Activated CD8-positive, alpha-beta memory T cell treated with anti-CD3 and anti-CD28 coated beads, Interleukin-2, amount 10 ng/mL, durations not matched to agents 7 days and 5 days (primary cell): ENCODE measurements at regions not wholly inside any gene's neighbourhood (a gene's known extent, or its start where the extent isn't known, plus 50 kb on each side); places are given as distances from the start of the nearest gene placed in this dataset.

Source experiments
- ATAC-seq: fragments of 150-1000 bp; cut with Tn5 transposase; one replicate; pipeline ENCODE4 v1.10.0; 2021; ENCODE audit warnings: moderate library complexity
- CTCF ChIA-PET: fragments of 350-600 bp; sonication (Branson Sonifier 250); formaldehyde crosslinking; loops from one replicate; lab custom pipeline; 2021; ENCODE audit warnings: antibody characterized with exemption; lab: Charles Lee
- DNase-seq: peaks from one replicate; pipeline ENCODE4 v3.0.0-alpha.2; 2020
- H3K27ac Mint-ChIP-seq: one replicate; pipeline ENCODE4 v1.8.0; 2021; ENCODE audit warnings: mild to moderate bottlenecking, mixed read lengths
- H3K27me3 Mint-ChIP-seq: one replicate; pipeline ENCODE4 v1.8.0; 2021; ENCODE audit warnings: mixed read lengths
- H3K36me3 Mint-ChIP-seq: one replicate; pipeline ENCODE4 v1.8.0; 2021; ENCODE audit warnings: mild to moderate bottlenecking, mixed read lengths
- H3K4me1 Mint-ChIP-seq: one replicate; pipeline ENCODE4 v1.8.0; 2021; ENCODE audit warnings: mixed read lengths
- H3K4me3 Mint-ChIP-seq: one replicate; pipeline ENCODE4 v1.8.0; 2021; ENCODE audit warnings: mild to moderate bottlenecking, moderate library complexity, mixed read lengths
- H3K9me3 Mint-ChIP-seq: one replicate; pipeline ENCODE4 v1.8.0; 2022; ENCODE audit warnings: low read depth, mixed read lengths

DNA sequence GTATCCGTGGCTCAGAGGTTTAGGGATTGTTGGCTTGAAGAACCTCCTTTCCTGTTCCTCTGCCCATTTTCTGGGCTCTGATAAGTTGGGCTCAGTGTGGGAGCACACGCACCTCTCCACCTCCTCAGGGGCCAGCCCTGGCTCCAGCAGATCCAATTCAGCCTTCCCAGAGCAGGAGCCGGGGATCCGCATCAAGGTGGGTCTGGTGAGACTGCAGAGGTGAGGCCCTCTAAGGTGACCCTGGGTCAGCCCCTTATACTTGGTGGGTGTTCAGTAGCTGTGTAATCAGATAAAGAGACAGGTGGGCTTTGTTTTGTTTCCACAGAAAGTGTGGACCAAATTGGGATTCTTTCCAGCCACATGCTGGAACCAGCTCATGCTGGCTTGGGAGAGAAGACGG is 1466.0 kb downstream of the TBC1D22A start:
- Mint-ChIP-seq H3K4me1 (no peaks in the 10 kb centered on the region), H3K27ac (no peak overlapping the region), H3K9me3 (peaks cover 8% of the 10 kb centered on the region), H3K27me3 (no peaks in the 10 kb centered on the region), H3K4me3 (no peak overlapping the region), H3K36me3 (no peaks in the 10 kb centered on the region)
- CTCF ChIA-PET: no interaction called here
- no peak for ATAC-seq
- DNase-seq: no peak

DNA sequence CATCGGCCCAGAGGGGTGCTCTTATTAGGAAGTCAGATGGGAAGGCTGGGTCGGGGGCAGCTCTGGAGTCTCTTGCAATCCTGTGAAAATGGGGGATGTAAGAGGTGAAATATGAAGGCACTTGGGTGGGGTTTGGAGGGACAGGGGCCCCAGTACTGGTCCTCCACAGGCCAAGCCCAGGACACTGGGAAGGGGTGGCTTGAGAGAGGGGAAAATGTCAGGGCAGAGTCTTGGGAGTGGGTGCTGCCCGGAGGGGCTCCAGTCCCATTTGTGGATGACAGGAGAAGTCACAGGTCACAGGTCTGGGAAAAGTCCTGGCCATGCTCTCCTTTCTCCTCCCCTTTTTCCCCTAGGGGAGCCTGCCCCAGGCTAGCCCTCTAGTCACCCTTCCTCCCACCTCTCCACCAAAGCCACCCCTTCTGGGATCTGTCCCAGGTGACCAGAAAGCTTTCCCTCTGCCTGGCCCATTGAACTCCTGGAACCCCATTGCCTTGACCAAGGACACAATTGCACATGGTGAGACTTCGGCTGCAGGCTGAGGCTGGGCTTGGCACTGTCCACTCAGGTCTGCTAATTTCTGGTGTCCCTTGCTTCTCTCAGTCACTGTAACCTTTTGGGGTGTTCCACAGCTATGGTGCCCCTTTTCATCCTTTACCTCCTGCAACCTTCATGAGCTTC is 1465.0 kb downstream of the TBC1D22A start:
- no peak for ATAC-seq

DNA sequence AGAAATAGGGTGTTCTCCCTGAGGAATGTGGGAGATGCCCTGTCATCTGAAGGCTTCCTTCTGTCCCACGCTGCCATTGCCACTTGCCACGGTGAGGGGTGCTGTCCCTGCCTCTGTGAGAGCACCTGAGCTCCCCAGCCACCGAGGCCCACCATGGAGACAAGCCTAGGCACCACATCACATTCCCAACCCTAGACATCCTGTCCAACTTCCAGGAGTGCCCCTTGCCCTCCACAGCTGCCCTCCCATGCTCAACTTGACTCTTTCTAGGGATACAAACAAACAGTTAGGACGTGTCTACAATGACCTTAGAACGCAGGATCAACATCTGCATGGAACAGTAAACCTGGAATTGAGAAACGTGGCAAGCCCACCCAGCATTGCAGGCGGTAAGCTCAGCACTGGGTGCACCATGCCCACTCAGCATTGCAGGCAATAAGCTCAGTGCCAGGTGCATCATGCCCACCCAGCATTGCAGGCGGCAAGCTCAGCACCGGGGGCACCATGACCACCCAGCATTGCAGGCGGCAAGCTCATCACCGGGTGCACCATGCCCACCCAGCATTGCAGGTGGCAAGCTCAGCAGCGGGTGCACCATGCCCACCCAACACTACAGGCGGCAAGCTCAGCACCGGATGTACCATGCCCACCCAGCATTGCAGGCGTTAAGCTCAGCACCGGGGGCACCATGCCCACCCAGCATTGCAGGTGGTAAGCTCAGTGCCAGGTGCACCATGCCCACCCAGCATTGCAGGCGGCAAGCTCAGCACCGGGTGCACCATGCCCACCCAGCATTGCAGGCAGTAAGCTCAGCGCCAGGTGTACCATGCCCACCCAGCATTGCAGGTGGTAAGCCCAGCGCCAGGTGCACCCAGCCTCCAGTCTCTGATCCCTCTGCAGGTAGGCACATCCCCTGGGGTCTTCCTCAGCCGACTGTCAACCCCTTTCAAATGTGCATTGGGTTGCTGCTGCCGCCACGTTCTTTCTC is 1463.9 kb downstream of the TBC1D22A start:
- Mint-ChIP-seq H3K36me3 (no peaks in the 10 kb centered on the region), H3K4me3 (no peak overlapping the region), H3K4me1 (no peaks in the 10 kb centered on the region), H3K9me3 (no peaks in the 10 kb centered on the region), H3K27ac (no peak overlapping the region), H3K27me3 (no peaks in the 10 kb centered on the region)
- no peak for DNase-seq
- CTCF ChIA-PET: no interaction called here
- ATAC-seq: no peak

More for the DNA sequence above, 1465.0 kb downstream of the TBC1D22A start:
- peaks cover 7% of the 10 kb centered on the region for H3K9me3 Mint-ChIP-seq
- H3K27me3 Mint-ChIP-seq: no peaks in the 10 kb centered on the region
- H3K36me3 Mint-ChIP-seq: no peaks in the 10 kb centered on the region
- DNase-seq: no peak
- no peak overlapping the region for H3K27ac Mint-ChIP-seq
- CTCF ChIA-PET: no interaction called here
- no peaks in the 10 kb centered on the region for H3K4me1 Mint-ChIP-seq
- H3K4me3 Mint-ChIP-seq: no peak overlapping the region

DNA sequence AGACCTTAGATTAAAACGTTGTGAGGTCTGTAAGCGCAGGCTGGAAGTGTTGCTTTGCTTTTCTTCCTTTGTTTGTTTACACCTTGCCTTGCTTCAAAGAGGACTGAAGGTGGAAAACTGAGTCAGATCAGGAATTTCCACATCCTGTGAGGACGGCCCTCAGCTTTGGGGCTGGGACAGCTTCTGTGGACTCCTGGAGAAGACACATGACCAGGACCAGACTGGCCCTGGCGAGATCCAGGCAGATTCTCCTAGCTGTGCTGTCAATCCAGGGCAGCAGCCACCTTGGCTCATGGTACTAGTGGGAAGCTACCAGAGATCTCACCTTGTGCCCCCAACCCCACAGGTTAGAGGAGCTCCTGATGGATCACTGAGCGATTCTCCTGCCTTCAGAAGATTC is 1461.9 kb downstream of the TBC1D22A start:
- DNase-seq (no peak), ATAC-seq (no peak)
- CTCF ChIA-PET: no interaction called here
- Mint-ChIP-seq H3K27ac (no peak overlapping the region), H3K9me3 (no peaks in the 10 kb centered on the region), H3K36me3 (no peaks in the 10 kb centered on the region), H3K27me3 (no peaks in the 10 kb centered on the region), H3K4me3 (no peak overlapping the region), H3K4me1 (no peaks in the 10 kb centered on the region)

DNA sequence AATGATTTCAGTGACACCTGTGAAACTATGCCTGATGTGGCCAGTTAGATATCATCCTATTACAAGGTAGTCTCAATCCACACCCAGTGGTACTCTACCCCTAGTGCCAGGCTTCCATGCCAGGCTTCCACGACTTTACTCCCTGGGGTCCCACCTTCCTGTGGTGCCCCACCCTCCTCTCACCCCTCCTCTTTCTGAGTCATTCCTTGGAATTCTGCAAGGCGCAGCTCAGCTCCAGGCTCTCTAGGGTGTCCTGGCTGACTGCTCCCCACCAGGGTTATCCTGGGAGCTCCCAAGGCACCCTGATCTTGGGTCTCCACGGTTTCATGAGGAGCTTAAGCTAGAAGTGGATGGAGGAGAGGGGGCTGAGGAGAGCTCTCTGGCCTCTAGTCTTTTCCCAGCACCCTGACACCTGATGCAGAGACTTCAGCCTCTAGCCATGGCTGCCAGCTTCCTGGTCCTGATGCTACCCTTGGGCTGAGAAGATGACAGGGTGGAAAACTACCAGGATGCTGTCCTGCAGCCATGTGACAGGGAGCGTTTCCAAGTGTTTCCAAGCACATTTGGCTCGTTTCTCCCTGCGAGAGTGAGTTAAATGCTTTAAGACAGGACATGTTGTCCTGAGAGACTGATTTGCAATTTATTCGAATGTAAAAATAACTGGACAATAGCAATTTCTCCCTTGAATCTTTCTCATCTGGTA is 1461.2 kb downstream of the TBC1D22A start:
- no peaks in the 10 kb centered on the region for H3K27me3 Mint-ChIP-seq
- CTCF ChIA-PET: no interaction called here
- DNase-seq (no peak), ATAC-seq (no peak)
- no peak overlapping the region for H3K27ac Mint-ChIP-seq
- no peaks in the 10 kb centered on the region for H3K36me3 Mint-ChIP-seq
- H3K4me3 Mint-ChIP-seq: no peak overlapping the region
- no peaks in the 10 kb centered on the region for H3K9me3 Mint-ChIP-seq
- no peaks in the 10 kb centered on the region for H3K4me1 Mint-ChIP-seq

DNA sequence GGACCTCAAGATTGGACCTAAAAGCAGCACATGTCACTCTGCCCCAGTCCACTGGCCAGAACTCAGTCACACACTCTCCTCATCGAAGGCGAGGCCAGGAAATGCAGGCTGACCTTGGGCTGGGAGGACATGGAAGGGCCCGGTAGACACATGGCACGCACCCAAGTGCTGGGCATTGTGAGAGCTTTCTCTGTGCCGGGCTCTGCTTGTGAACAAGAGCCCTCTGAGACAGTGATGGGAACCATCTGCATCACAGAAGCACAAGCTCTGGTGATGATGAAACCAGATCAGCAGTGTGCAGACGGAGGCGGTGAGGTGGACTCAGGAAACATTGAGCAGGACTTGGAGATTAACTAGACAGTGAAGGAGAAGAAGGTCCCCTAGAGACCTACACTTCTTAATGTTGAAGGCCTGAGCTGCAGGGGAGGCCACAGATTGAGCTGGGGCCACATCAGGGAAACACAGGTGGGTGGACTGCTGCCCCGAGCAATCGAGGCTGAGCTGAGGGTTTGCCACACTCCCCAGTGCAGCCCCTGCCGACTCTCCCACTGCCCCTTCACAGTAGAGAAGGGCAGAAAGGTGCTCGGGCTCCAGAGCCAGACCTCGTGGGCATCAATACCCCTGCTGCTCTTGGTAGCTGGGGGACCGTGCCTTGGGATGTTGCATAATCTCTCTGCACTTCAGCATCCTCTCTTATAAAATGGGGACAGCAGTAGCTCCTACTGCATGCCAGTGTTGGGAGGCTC is 1460.5 kb downstream of the TBC1D22A start:
- H3K36me3 Mint-ChIP-seq: no peaks in the 10 kb centered on the region
- H3K4me3 Mint-ChIP-seq: no peak overlapping the region
- no peaks in the 10 kb centered on the region for H3K9me3 Mint-ChIP-seq
- ATAC-seq: no peak
- H3K27ac Mint-ChIP-seq: no peak overlapping the region
- DNase-seq: no peak
- no peaks in the 10 kb centered on the region for H3K4me1 Mint-ChIP-seq
- H3K27me3 Mint-ChIP-seq: no peaks in the 10 kb centered on the region
- CTCF ChIA-PET: no interaction called here

DNA sequence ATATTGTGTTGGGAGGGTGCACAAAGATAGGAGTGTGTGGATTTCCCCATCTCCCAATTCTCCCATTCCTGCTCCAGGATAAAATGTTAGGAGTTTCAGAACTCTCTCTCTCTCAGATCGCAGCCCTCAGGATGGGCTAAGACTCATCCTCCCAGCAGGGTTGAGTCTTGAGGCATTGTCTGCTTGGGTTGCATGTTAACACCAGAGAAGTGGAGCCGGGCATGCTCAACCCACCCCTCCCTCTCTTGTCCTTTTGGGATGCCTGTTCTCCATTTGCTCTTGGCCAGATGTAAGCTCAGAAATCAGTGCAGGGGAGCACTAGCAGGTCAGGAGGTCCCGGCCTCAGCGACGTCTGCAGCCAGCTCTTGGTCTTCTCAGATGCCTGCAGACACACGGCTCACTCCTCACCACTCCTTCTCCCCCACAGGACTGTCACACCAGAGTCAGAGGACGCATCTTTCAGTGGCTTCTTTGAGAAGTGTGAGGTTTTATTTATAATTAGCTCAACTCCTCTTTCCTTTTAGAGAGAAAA is 1456.5 kb downstream of the TBC1D22A start:
- Mint-ChIP-seq H3K9me3 (no peaks in the 10 kb centered on the region), H3K4me1 (no peaks in the 10 kb centered on the region), H3K27me3 (no peaks in the 10 kb centered on the region), H3K27ac (no peak overlapping the region), H3K36me3 (no peaks in the 10 kb centered on the region), H3K4me3 (no peak overlapping the region)
- CTCF ChIA-PET: no interaction called here
- ATAC-seq (no peak), DNase-seq (no peak)

DNA sequence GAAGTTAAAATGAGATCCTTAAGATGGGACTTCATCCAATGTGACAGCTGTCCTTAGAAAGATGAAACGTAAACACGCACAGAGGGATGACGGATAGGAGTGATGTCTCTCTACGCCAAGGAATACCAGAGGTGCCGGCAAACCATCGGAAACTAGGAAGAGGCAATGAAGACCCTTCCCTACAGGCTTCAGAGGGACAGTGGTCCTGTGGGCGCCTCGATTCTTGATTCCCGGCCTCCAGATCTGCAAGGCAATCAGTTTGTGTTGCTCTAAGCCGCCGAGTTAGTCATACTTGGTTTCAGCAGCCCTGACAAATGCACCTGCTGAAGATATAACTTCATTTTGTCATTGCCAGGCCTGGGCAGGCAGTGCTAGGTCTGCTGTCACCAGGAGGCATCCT is 1455.1 kb downstream of the TBC1D22A start:
- CTCF ChIA-PET: no interaction called here
- H3K9me3 Mint-ChIP-seq: no peaks in the 10 kb centered on the region
- H3K27me3 Mint-ChIP-seq: no peaks in the 10 kb centered on the region
- no peak overlapping the region for H3K4me3 Mint-ChIP-seq
- ATAC-seq (no peak), DNase-seq (no peak)
- no peaks in the 10 kb centered on the region for H3K36me3 Mint-ChIP-seq
- H3K4me1 Mint-ChIP-seq: no peaks in the 10 kb centered on the region
- no peak overlapping the region for H3K27ac Mint-ChIP-seq

DNA sequence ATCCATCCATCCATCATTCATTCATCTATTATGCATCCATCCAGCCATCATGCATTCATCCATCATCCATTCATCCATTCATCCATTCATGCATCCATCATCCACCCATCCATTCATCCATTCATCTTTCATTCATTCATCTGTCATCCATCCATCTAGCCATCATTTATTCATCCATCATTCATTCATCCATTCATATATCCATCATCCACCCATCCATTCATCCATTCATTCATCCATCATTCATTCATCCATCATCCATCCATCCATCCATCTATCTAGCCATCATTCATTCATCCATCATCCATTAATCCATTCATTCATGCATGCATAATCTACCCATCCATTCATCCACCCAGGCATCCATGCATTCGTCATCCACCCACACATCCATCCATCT is 1450.3 kb downstream of the TBC1D22A start:
- DNase-seq: no peak
- H3K27ac Mint-ChIP-seq: no peak overlapping the region
- no peak overlapping the region for H3K4me3 Mint-ChIP-seq
- H3K4me1 Mint-ChIP-seq: no peaks in the 10 kb centered on the region
- H3K27me3 Mint-ChIP-seq: no peaks in the 10 kb centered on the region
- CTCF ChIA-PET: no interaction called here
- no peaks in the 10 kb centered on the region for H3K9me3 Mint-ChIP-seq
- no peaks in the 10 kb centered on the region for H3K36me3 Mint-ChIP-seq
- ATAC-seq: no peak

DNA sequence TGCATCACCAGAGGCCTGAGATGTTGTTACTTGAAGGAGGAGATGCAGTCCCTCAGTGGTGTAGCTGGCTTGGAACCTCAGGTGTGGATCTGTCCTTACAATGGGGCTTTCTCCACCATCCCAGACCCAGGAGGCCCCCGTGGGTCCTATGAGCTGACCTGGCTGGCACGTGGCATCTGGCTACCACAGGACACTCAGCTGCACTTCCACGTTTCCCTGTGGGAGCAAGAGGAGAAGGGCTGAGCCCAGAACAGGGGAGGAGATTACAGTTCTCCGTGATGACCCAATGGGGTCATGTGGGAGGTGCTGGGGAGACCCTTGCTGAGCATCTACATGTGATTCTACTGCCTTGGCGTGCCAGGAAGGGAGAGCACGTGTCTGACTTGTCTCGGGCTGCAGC is 1448.4 kb downstream of the TBC1D22A start:
- H3K4me1 Mint-ChIP-seq: no peaks in the 10 kb centered on the region
- CTCF ChIA-PET: no interaction called here
- no peaks in the 10 kb centered on the region for H3K27me3 Mint-ChIP-seq
- no peaks in the 10 kb centered on the region for H3K36me3 Mint-ChIP-seq
- H3K4me3 Mint-ChIP-seq: no peak overlapping the region
- H3K9me3 Mint-ChIP-seq: no peaks in the 10 kb centered on the region
- H3K27ac Mint-ChIP-seq: no peak overlapping the region
- ATAC-seq (no peak), DNase-seq (no peak)

DNA sequence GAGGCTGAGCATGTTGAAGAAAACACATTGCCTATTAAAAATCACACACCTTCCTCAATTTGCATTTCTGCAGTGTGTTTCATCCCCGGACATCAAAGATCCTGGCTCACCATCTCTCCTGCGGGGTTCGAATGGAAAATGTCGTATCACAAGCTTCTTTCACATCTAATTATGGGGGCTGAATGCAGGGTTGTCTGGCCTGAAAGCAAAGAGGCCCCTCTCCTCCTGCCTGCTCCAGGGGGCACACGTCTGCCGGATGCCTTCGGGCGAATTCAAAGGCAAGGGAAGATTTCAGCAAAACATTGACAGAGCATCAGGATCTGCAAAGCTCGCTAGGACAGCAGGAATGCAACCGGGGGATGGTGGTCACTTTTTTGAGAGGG is 1447.7 kb downstream of the TBC1D22A start:
- DNase-seq (no peak), ATAC-seq (no peak)
- H3K9me3 Mint-ChIP-seq: no peaks in the 10 kb centered on the region
- H3K4me1 Mint-ChIP-seq: no peaks in the 10 kb centered on the region
- H3K27me3 Mint-ChIP-seq: no peaks in the 10 kb centered on the region
- H3K4me3 Mint-ChIP-seq: no peak overlapping the region
- no peak overlapping the region for H3K27ac Mint-ChIP-seq
- CTCF ChIA-PET: no interaction called here
- no peaks in the 10 kb centered on the region for H3K36me3 Mint-ChIP-seq

DNA sequence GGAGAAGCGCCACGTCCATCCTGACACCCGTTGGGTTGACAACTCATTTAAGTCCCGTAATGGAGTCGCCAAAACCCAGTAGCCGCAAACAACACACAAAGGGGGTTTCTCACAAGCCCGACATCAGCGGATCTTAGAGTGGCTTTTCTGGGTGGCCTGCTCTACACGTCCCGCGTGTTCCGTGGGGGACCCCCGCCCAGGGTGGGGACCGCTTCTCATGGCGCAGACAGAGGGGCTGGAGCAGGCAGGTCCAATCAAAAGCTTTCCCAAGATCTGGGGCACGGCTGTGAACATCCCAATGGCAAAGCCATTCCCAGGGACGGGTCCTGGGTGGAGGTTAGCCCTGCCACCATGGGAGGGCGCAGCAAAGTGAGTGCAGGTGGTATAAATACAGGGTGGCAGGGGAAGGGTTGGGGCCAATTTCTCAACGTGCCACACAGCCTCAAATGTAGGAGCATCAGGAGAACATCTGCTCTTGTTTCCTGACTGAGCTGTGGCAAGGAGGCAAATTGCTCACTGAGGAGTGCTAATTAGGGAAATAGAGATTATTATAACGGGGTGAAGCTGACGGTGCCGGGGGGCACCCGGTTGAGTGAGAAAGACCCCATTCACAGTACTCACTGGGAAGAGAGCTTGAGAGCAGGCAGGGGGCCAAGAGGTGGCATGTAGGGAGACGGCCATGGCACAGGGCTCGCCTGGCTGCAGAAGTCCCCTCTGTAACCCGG is 1447.2 kb downstream of the TBC1D22A start:
- Mint-ChIP-seq H3K4me3 (no peak overlapping the region), H3K4me1 (no peaks in the 10 kb centered on the region)
- no peak for ATAC-seq

More for the DNA sequence above, 1447.2 kb downstream of the TBC1D22A start:
- no peaks in the 10 kb centered on the region for H3K27me3 Mint-ChIP-seq
- no peaks in the 10 kb centered on the region for H3K36me3 Mint-ChIP-seq
- H3K9me3 Mint-ChIP-seq: no peaks in the 10 kb centered on the region
- CTCF ChIA-PET: no interaction called here
- no peak overlapping the region for H3K27ac Mint-ChIP-seq
- no peak for DNase-seq
